ENCODE measurements at regions not wholly inside any gene's neighbourhood (a gene's known extent, or its start where the extent isn't known, plus 50 kb on each side); places are given as distances from the start of the nearest gene placed in this dataset.

DNA sequence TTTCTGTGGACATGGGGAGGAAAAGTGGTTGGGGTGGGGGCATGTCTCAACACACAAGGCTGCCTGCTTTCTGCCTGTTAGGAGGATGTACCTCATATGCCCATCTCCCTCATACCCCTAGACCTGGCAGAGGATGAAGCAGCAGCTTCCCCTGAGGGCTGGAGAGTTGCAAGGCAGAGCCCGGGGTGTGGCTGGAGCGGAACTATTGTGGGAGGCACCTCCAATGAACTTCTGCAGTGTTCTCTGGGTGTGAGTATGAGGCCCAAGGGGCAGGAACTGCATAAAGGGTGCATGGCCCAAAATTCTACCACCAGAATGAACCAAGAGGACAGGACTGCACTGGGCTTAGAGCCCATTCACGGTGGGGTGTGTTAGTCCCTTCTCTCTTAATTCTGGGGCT is 296.3 kb upstream of the SIX2 start:
- TF ChIP-seq, protein P1, sequence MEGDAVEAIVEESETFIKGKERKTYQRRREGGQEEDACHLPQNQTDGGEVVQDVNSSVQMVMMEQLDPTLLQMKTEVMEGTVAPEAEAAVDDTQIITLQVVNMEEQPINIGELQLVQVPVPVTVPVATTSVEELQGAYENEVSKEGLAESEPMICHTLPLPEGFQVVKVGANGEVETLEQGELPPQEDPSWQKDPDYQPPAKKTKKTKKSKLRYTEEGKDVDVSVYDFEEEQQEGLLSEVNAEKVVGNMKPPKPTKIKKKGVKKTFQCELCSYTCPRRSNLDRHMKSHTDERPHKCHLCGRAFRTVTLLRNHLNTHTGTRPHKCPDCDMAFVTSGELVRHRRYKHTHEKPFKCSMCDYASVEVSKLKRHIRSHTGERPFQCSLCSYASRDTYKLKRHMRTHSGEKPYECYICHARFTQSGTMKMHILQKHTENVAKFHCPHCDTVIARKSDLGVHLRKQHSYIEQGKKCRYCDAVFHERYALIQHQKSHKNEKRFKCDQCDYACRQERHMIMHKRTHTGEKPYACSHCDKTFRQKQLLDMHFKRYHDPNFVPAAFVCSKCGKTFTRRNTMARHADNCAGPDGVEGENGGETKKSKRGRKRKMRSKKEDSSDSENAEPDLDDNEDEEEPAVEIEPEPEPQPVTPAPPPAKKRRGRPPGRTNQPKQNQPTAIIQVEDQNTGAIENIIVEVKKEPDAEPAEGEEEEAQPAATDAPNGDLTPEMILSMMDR (IDR thresholded peaks at IDR 0.05), result no peak
- TF ChIP-seq EP300 (IDR thresholded peaks at IDR 0.05), result no peak
- TF ChIP-seq POLR2A (IDR thresholded peaks at IDR 0.05), result no peak
- no peak for TF ChIP-seq POLR2AphosphoS5 (IDR thresholded peaks at IDR 0.05)
